GM21737 (cell line): ENCODE measurements at regions not wholly inside any gene's neighbourhood (a gene's known extent, or its start where the extent isn't known, plus 50 kb on each side); places are given as distances from the start of the nearest gene placed in this dataset.
"Not testable (repeated sequence)": the region's sequence is repeated elsewhere in the genome, so short reads cannot be mapped to it uniquely, and the experiment has no call there.

Experiments used
- ATAC-seq: cut with Tn5 transposase; IDR thresholded peaks from one replicate; pipeline ENCODE4 v1.9.1; 2021; ENCODE audit warnings: mild to moderate bottlenecking, moderate library complexity; ENCODE audit not compliant: unreplicated experiment

- no peak for ATAC-seq
Measured at GRCh38 chr18:43710135-43710534, 432.8 kb upstream of the SYT4 start.

- no peak for ATAC-seq
Measured at GRCh38 chr18:43714343-43715010, 437.2 kb upstream of the SYT4 start.

- no peak for ATAC-seq
Measured at GRCh38 chr18:43719267-43719795, 442.0 kb upstream of the SYT4 start.

DNA sequence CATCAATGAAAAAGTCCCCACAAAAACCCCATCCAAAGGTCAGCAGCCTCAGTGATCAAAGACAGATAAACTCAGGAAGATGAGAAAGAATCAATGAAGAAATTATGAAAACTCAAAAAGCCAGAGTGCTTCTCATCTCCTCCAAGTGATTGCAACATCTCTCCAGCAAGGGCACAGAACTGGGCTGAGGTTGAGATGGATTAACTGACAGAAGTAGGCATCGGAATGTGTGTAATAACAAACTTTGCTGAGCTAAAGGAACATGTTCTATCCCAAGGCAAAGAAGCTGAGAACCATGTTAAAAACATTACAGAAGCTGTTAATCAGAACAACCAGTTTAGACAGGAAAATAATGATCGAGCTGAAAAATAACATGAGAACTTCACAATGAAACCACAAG is 442.8 kb upstream of the SYT4 start:
- no peak for ATAC-seq

DNA sequence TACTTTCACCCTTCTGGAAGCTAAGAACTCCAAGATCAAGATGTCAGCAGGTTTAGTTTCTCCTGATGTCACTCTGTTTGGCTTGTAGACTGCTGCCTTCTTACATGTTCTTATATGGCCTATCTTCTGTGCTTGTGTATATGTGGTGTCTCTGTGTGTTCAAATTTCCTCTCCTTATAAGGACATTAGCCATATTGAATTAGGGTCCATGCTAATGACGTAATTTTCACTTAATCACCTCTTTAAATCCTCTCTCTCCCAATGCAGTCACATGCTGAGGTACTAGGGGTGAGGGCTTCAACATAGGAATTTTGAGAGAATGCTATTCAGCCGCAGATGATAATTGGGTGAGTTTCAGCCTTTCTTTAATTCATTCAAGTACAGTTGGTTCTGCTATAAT is 458.3 kb upstream of the SYT4 start:
- no peak for ATAC-seq

- no peak for ATAC-seq
Measured at GRCh38 chr18:43744960-43745745, 467.9 kb upstream of the SYT4 start.

DNA sequence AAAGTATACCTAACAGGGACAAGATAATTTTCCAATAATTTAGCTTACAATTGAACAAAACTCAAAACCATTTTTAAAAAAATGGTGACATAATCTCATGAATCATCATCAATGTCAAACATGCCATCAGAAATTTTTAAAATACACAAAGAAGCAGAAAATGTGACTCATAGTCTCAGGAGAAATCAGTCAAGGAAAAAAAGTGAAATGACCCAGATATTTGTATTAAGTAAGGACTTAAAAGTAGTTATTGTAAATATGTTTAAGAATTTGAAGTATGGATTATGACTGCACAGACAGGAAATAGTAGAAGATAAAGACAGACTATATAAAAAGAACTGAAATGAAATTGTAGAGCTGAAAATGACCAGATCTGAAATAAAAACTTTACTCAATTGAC is 473.9 kb upstream of the SYT4 start:
- no peak for ATAC-seq

DNA sequence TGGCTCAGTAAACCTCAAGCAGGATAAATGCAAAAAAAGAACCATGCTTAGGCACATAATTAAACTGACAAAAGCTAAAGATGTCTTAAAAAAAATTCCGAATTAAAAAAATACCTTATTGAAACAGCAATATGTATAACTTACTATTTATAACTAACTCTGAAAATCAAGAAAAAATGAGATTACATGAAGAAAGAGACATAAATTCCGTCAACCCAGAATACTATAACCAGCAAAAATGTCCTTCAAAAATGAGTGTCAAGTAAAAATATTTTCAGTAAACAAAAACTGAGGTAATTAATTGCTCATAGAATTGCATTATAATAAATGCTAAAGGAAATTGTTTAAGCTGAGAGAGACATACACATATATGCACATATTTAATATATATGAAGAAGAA is 474.5 kb upstream of the SYT4 start:
- no peak for ATAC-seq

- ATAC-seq, result no peak
Measured at GRCh38 chr18:43757273-43757672, 480.0 kb upstream of the SYT4 start.

DNA sequence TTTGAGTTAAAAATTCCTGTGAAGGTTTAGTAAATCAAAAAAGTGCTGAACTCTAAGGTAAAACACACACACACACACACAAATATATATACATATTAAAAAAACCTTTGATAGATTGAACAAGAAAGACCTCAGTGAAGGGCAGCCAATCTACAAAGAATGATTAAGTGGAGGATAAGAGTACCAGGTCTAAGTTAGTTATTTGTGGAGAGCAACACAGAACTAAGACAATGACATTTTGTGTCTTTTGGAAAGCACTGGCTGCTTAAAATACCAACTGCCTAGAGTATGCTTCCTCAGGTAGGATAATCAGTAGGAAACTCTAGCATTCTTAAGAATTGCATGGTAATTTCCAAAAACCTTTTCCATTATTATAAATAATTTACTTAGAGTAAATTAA is 481.4 kb upstream of the SYT4 start:
- no peak for ATAC-seq

GRCh38 chr18:43760010-43760409 is 482.7 kb upstream of the SYT4 start:
- ATAC-seq, result no peak

- no peak for ATAC-seq
Measured at GRCh38 chr18:43772907-43773306, 495.6 kb upstream of the SYT4 start.

DNA sequence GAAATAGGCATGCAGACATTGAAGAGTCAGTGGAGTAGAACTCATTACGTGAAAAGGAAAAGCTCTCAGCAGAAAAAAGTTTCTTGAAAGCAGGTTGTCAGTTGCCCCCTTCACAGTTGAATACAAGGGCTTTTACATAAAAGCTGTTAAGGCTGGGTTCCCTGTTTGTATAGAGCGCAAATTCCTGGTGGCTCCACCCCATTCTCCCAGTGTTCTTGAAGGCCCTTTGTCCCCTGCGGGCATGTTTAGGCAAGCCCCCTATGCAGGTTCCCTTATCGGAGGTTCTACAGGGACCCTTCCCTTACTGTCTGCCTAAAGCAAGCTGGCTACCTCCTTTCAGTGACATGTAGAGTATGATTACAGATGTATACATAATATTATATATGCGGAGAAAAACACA is 497.2 kb upstream of the SYT4 start:
- ATAC-seq, result no peak

GRCh38 chr18:43775591-43775990 is 498.3 kb upstream of the SYT4 start:
- no peak for ATAC-seq

DNA sequence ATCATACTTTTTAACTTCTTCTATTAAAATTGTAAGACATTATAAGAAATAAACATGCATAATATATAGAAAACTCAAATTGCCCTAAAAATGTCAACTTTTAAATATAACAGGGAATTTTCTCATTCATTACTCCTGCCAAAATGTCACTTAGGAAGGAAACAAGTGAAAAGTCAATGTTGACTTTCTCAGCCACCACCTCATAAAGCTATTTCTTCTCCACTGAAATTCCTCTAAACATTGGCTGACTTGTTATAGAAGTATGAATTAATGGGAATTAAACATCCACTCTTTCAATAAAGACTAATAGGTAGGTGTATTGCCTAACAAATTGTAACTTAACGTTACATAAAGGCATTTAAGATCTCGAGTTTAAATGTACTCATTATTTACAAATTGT is 499.7 kb upstream of the SYT4 start:
- no peak for ATAC-seq

DNA sequence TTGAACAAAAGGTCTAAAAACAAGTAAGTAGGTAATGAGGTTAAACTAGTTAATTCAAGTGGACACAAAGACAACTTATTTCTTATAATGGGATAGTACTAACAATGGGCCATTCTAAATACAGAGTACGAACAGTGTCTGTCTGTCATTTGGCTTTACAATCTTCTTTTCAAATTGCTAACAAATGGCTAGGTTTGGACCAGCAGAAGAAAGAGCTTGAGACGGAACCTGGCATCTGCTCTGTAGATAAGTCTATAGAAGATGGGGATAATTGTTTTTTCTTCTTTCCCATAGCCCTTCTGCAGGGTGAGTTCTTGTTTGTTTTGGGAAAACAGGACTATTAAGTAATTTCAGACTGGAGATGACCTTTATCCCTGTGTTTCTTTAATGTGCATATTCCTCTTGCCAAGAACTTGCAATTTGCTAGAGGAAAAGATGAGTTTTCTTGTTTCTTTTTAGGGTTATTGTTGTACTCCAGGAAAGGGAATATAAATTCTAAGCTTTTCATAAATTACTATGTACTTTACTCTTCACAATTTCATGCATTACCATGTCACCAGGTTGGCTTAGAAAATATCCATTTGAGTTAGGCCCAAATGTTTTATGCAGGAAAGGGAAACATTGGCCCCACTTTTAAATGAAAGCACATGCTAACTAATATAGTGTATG is 500.5 kb upstream of the SYT4 start:
- ATAC-seq, result no peak

GRCh38 chr18:43780782-43781340 is 503.6 kb upstream of the SYT4 start:
- ATAC-seq, result no peak

- no peak for ATAC-seq
Measured at GRCh38 chr18:43785158-43785557, 507.9 kb upstream of the SYT4 start.

- no peak for ATAC-seq
Measured at GRCh38 chr18:43786893-43787292, 509.6 kb upstream of the SYT4 start.

DNA sequence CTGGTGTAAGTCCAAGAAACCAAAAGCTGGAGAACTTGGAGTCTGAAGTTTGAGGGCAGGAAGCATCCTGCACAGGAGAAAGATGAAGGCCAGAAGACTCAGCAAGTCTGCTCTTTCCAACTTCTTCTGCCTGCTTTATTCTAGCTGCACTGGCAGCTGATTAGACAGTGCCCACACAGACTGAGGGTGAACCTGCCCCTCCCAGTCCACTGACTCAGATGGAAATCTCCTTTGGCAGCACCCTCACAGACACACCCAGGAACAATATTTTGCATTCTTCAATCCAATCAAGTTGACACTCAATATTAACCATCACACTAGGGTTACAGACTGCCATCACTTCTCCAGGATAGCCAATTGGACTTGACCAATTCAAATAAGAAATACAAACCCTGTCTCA is 510.4 kb upstream of the SYT4 start:
- ATAC-seq, result not testable (repeated sequence)

DNA sequence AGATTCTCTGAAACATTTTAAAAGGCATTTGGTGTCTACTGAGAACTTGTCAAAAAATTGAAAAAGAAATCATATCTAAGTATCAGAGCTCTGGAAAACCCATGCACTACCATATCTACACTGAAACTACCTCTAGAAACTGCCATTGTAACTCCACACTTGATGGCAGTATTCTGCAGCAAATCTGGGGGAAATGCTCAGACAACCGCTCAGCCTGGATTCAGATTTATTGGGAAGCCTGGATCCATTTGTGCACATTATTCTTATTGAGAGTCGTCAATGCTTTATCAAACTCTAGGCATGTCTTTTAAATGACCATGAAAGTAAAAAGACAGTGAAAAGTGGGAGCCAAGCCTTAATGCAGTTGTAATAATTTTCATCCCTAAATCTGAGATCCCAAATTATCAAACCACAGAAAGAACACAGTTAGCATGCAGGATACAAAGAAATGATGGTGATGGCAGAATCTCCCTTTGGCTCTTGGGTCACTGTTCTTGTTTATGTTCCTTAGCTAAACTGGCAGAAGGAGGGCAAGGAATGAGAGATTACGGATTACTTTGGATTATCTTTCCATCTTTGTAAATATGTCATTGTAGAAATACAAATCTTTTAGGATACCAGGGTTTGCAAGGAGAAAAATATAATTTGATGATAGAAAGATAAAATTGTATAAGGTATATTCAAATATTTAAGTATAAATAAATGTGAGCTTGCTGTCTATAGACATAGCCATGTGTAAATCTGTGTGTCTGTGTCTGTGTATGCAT is 512.1 kb upstream of the SYT4 start:
- ATAC-seq, result no peak
